SK-N-SH (cell line): ENCODE measurements at regions not wholly inside any gene's neighbourhood (a gene's known extent, or its start where the extent isn't known, plus 50 kb on each side); places are given as distances from the start of the nearest gene placed in this dataset.

ENCODE experiments used
- CTCF ChIA-PET: fragments of 300-600, 350-600 bp; formaldehyde crosslinking; extraction: SDS; loops from one replicate; lab custom pipeline; 2021; lab: Yijun Ruan, JAX
- POLR2A ChIA-PET: fragments of 350-600 bp; sonication (Branson Sonifier 250); formaldehyde crosslinking; extraction: SDS; loops from one replicate; lab custom pipeline; 2020; ENCODE audit warnings: antibody characterized with exemption, inconsistent platforms; lab: Yijun Ruan, JAX
- DNase-seq: peaks from one replicate; pipeline ENCODE4 v3.0.0; 2012
- H2AFZ ChIP-seq: fragments of 200-600 bp; sonication (generic); 2 replicates; pipeline ENCODE4 v1.8.1; 2016; ENCODE audit warnings: antibody characterized with exemption, mild to moderate bottlenecking, low read depth
- H3F3A ChIP-seq: fragments of 200-600 bp; sonication (generic); replicated peaks from 2 replicates; pipeline ENCODE3; 2016; ENCODE audit warnings: antibody characterized with exemption, mild to moderate bottlenecking; ENCODE audit not compliant: insufficient read depth
- H3K27ac ChIP-seq, 2 experiments: fragments of 200-500 bp in 1 of 2; fragments of 200-600 bp in 1 of 2; sonication (Bioruptor generic) in 1 of 2; sonication (generic), shearing (Covaris generic) in 1 of 2; 2 replicates each; pipeline versions ENCODE4 v1.5.1 to v1.6.1; 2014 to 2016; ENCODE audit warnings: low read depth in 2 of 2, inconsistent platforms in 1 of 2, low read length in 1 of 2, mild to moderate bottlenecking in 1 of 2, mixed read lengths in 1 of 2
- H3K27me3 ChIP-seq: fragments of 200-600 bp; sonication (generic), shearing (Covaris generic); 2 replicates; pipeline ENCODE4 v1.6.1; 2016; ENCODE audit warnings: mixed run types; ENCODE audit not compliant: insufficient read depth
- H3K36me3 ChIP-seq, 2 experiments: fragments of 200-500 bp in 1 of 2; fragments of 200-600 bp in 1 of 2; sonication (Bioruptor generic) in 1 of 2; sonication (generic) in 1 of 2; replicated peaks in 1 of 2; 2 replicates each; pipeline versions ENCODE3 to v1.5.1; 2014 to 2016; ENCODE audit warnings: low read length in 1 of 2, mild to moderate bottlenecking in 1 of 2; ENCODE audit not compliant: insufficient read depth in 2 of 2, control insufficient read depth in 1 of 2
- H3K4me1 ChIP-seq, 2 experiments: fragments of 200-500 bp in 1 of 2; fragments of 200-600 bp in 1 of 2; sonication (Bioruptor generic) in 1 of 2; sonication (generic), shearing (Covaris generic) in 1 of 2; 2 replicates each; pipeline versions ENCODE4 v1.5.1 to v1.6.1; 2014 to 2016; ENCODE audit warnings: low read depth in 1 of 2, low read length in 1 of 2, mixed run types in 1 of 2; ENCODE audit not compliant: insufficient read depth in 2 of 2, control insufficient read depth in 1 of 2
- H3K4me2 ChIP-seq: fragments of 200-600 bp; sonication (generic), shearing (Covaris generic); 2 replicates; pipeline ENCODE4 v1.6.1; 2017; ENCODE audit warnings: mixed run types
- H3K4me3 ChIP-seq, 2 experiments: fragments of 200-500 bp in 1 of 2; fragments of 200-600 bp in 1 of 2; sonication (Bioruptor generic) in 1 of 2; sonication (generic), shearing (Covaris generic) in 1 of 2; 2 replicates each; pipeline versions ENCODE4 v1.5.1 to v1.8.1; 2014 to 2016; ENCODE audit warnings: low read depth in 2 of 2, inconsistent platforms in 1 of 2, low read length in 1 of 2, mild to moderate bottlenecking in 1 of 2, mixed read lengths in 1 of 2, moderate library complexity in 1 of 2
- H3K79me2 ChIP-seq: fragments of 200-600 bp; sonication (generic); 2 replicates; pipeline ENCODE4 v1.8.1; 2017; ENCODE audit warnings: mild to moderate bottlenecking; ENCODE audit not compliant: insufficient read depth
- H3K9ac ChIP-seq: fragments of 200-600 bp; sonication (generic); 2 replicates; pipeline ENCODE4 v1.6.1; 2017; ENCODE audit warnings: mixed run types
- H3K9me2 ChIP-seq: fragments of 200-600 bp; sonication (generic); 2 replicates; pipeline ENCODE4 v1.6.1; 2017; ENCODE audit warnings: mixed run types
- H3K9me3 ChIP-seq: fragments of 200-600 bp; sonication (generic); 2 replicates; pipeline ENCODE4 v1.6.1; 2017; ENCODE audit warnings: mixed run types, mild to moderate bottlenecking, moderate library complexity
- H4K20me1 ChIP-seq: fragments of 200-600 bp; sonication (generic); 2 replicates; pipeline ENCODE4 v1.6.1; 2017; ENCODE audit warnings: mild to moderate bottlenecking, mixed run types; ENCODE audit not compliant: insufficient read depth
- CTCF ChIP-seq: fragments of 200-600 bp; sonication (generic); IDR thresholded peaks from 2 replicates; pipeline ENCODE4 v1.6.1; 2017; ENCODE audit warnings: antibody characterized with exemption, mild to moderate bottlenecking, moderate library complexity
- EP300 ChIP-seq, 2 experiments: IDR thresholded peaks; 2 replicates each; pipeline versions ENCODE4 v1.4.0 to v1.6.1; 2012; ENCODE audit warnings: borderline replicate concordance in 1 of 2, low read depth in 1 of 2, low read length in 1 of 2
- FOSL2 ChIP-seq: IDR thresholded peaks from 2 replicates; pipeline ENCODE4 v1.4.0; 2012; ENCODE audit warnings: low read depth, mild to moderate bottlenecking, moderate library complexity, borderline replicate concordance
- FOXJ3 ChIP-seq: sonication (generic); formaldehyde crosslinking; IDR thresholded peaks from 2 replicates; pipeline ENCODE4 v1.5.1; 2020; ENCODE audit warnings: mild to moderate bottlenecking, missing genetic modification reagents
- FOXM1 ChIP-seq: IDR thresholded peaks from 2 replicates; pipeline ENCODE4 v1.4.0; 2012; ENCODE audit warnings: low read depth, mild to moderate bottlenecking
- GATA2 ChIP-seq: sonication (generic); formaldehyde crosslinking; IDR thresholded peaks from 2 replicates; pipeline ENCODE4 v1.5.0; 2020; ENCODE audit warnings: mild to moderate bottlenecking, missing genetic modification reagents
- IRF3 ChIP-seq: fragments of 150-350 bp; IDR thresholded peaks from 2 replicates; pipeline ENCODE4 v1.6.1; 2016; ENCODE audit warnings: mild to moderate bottlenecking, low read depth, low read length
- MAX ChIP-seq: IDR thresholded peaks from 2 replicates; pipeline ENCODE4 v1.4.0; 2012; ENCODE audit warnings: low read depth
- MEF2A ChIP-seq: IDR thresholded peaks from 2 replicates; pipeline ENCODE4 v1.4.0; 2012; ENCODE audit warnings: low read depth, borderline replicate concordance
- PBX3 ChIP-seq: IDR thresholded peaks from 2 replicates; pipeline ENCODE4; 2012
- POLR2AphosphoS5 ChIP-seq: IDR thresholded peaks from 2 replicates; pipeline ENCODE4 v1.6.1; 2012; ENCODE audit warnings: low read depth, low read length
- RFX5 ChIP-seq: IDR thresholded peaks from 2 replicates; pipeline ENCODE4 v1.6.1; 2012; ENCODE audit warnings: mild to moderate bottlenecking, improper control_type of control experiment, low read length
- SIN3A ChIP-seq: IDR thresholded peaks from 2 replicates; pipeline ENCODE4 v1.6.1; 2012; ENCODE audit warnings: low read depth, mild to moderate bottlenecking, low read length, moderate library complexity, borderline replicate concordance
- TCF12 ChIP-seq: IDR thresholded peaks from 2 replicates; pipeline ENCODE4 v1.4.0; 2012
- USF2 ChIP-seq: fragments of 150-350 bp; IDR thresholded peaks from 2 replicates; pipeline ENCODE4 v1.6.1; 2017; ENCODE audit warnings: antibody characterized with exemption, low read length, low read depth, borderline replicate concordance
- YY1 ChIP-seq: IDR thresholded peaks from 2 replicates; pipeline ENCODE4 v1.4.0; 2012; ENCODE audit warnings: low read depth, mild to moderate bottlenecking
- WGBS: methylation state at CpG from one replicate; pipeline ENCODE4 v1.1.6; 2017; ENCODE audit warnings: low lambda C conversion rate; 5-methylcytosine and 5-hydroxymethylcytosine counted together

- Histone ChIP-seq H3K27ac (no peak overlapping the region), H3K9me2 (no peaks in the 10 kb centered on the region), H3K36me3 (no peaks in the 10 kb centered on the region), H3K27me3 (no peaks in the 10 kb centered on the region), H2AFZ (no peak overlapping the region), H3K4me2 (no peak overlapping the region), H3K9ac (no peak overlapping the region), H3K9me3 (no peaks in the 10 kb centered on the region), H3K79me2 (no peaks in the 10 kb centered on the region), H4K20me1 (no peaks in the 10 kb centered on the region), H3K4me1 (no peaks in the 10 kb centered on the region; a peak in 1 of 4 replicates), H3K4me3 (no peak overlapping the region), H3F3A (no peaks in the 10 kb centered on the region)
- WGBS, result 47% methylated on average over 6 of the region's 8 CpGs
- ChIA-PET POLR2A (no interaction called here), CTCF (no interaction called here)
- no peak for DNase-seq
- TF ChIP-seq EP300 (IDR thresholded peaks at IDR 0.05; ENCODE audit: borderline replicate concordance in 1 of 2, low read depth in 1 of 2, low read length in 1 of 2) (no peak), IRF3 (no peak), FOXJ3 (CRISPR knock-in tag) (no peak), POLR2AphosphoS5 (no peak), MAX (no peak), PBX3 (no peak), FOXM1 (no peak), FOSL2 (no peak), CTCF (no peak), USF2 (no peak)
Measured at GRCh38 chr20:48177058-48177457, 391.8 kb upstream of the SULF2 start.

- H3F3A ChIP-seq, result no peaks in the 10 kb centered on the region
- H4K20me1 ChIP-seq, result no peaks in the 10 kb centered on the region
- CTCF ChIA-PET, result no interaction called here
- DNase-seq, result no peak
- POLR2A ChIA-PET, result no interaction called here
- H3K79me2 ChIP-seq, result no peaks in the 10 kb centered on the region
- H3K27ac ChIP-seq, result no peak overlapping the region
- no peaks in the 10 kb centered on the region; a peak in 1 of 4 replicates for H3K4me1 ChIP-seq
- TF ChIP-seq TCF12 (no peak), YY1 (no peak), MEF2A (no peak), RFX5 (no peak), GATA2 (CRISPR knock-in tag) (no peak), SIN3A (no peak), PBX3 (no peak), CTCF (no peak)
- H3K9me3 ChIP-seq, result no peaks in the 10 kb centered on the region
- no peak overlapping the region for H3K9ac ChIP-seq
- H2AFZ ChIP-seq, result no peak overlapping the region
- no peak overlapping the region for H3K4me3 ChIP-seq
- H3K27me3 ChIP-seq, result no peaks in the 10 kb centered on the region
- H3K4me2 ChIP-seq, result no peak overlapping the region
- no peaks in the 10 kb centered on the region for H3K9me2 ChIP-seq
- H3K36me3 ChIP-seq, result no peaks in the 10 kb centered on the region
- 68% methylated on average over 8 of the region's 8 CpGs for WGBS
Measured at GRCh38 chr20:48176139-48176538, 390.9 kb upstream of the SULF2 start.
